DOHH2 (cell line): ENCODE measurements at regions not wholly inside any gene's neighbourhood (a gene's known extent, or its start where the extent isn't known, plus 50 kb on each side); places are given as distances from the start of the nearest gene placed in this dataset.

ENCODE experiments used
- EZH2phosphoT487 ChIP-seq: fragments of 200-600 bp; sonication (generic); IDR thresholded peaks from 2 replicates; pipeline ENCODE4 v1.6.1; 2017; ENCODE audit warnings: borderline replicate concordance, mild to moderate bottlenecking, antibody characterized with exemption, low read length, moderate library complexity, mixed read lengths
- TF ChIP-seq, protein P1 (sequence below): fragments of 200-600 bp; sonication (generic); IDR thresholded peaks from one replicate; pipeline ENCODE4 v1.5.1; 2014; ENCODE audit warnings: antibody characterized with exemption, mild to moderate bottlenecking, low read depth, low read length; ENCODE audit not compliant: poor library complexity, severe bottlenecking

DNA sequence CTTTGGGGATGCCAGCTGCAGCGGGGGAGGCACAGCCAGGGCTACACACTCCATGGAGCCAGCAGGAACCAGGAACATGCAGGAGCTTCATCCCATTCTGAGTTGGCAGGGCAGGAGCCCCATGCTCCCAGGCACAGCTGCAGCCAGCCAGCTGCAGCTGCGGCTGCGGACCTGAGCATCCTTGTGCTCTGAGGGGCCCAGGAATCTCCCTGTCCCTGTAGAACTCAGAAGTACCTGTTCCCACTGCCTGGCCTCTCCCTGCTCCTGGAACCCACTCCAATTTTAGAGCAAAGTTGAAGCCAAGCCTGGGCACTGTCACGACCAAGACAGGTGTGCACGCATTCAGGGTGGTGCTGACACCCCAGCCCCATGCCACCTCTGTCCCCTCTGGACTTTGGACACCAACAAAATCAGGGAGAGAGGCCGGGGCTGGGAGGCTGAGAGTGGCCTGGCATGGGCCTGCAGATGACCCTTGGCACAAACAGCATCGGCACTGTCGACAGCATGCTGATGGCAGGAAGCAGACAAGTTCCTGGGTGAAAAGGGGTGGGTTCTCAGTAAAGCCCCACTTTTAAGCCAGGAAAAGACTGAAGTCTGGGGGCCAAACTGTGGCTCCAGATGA is 257.3 kb upstream of the LRFN5 start:
- TF ChIP-seq, protein P1, sequence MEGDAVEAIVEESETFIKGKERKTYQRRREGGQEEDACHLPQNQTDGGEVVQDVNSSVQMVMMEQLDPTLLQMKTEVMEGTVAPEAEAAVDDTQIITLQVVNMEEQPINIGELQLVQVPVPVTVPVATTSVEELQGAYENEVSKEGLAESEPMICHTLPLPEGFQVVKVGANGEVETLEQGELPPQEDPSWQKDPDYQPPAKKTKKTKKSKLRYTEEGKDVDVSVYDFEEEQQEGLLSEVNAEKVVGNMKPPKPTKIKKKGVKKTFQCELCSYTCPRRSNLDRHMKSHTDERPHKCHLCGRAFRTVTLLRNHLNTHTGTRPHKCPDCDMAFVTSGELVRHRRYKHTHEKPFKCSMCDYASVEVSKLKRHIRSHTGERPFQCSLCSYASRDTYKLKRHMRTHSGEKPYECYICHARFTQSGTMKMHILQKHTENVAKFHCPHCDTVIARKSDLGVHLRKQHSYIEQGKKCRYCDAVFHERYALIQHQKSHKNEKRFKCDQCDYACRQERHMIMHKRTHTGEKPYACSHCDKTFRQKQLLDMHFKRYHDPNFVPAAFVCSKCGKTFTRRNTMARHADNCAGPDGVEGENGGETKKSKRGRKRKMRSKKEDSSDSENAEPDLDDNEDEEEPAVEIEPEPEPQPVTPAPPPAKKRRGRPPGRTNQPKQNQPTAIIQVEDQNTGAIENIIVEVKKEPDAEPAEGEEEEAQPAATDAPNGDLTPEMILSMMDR = no peak
- no peak for TF ChIP-seq EZH2phosphoT487
